Esophagus squamous epithelium (tissue), 5 donors: ENCODE measurements at regions not wholly inside any gene's neighbourhood (a gene's known extent, or its start where the extent isn't known, plus 50 kb on each side); places are given as distances from the start of the nearest gene placed in this dataset.

Experiments used
- DNase-seq: peaks from one replicate; lab custom pipeline; 2025; lab: John Stamatoyannopoulos, UW
- H3K27ac ChIP-seq, 4 donors: fragments of 200-600 bp; sonication (generic); one replicate each; pipeline ENCODE4 v1.5.1; 2016 to 2019; ENCODE audit warnings: mild to moderate bottlenecking in 1 of 4
- H3K27me3 ChIP-seq, 4 donors: fragments of 200-600 bp; sonication (generic); 1 replicate in 3 of 4; 2 replicates in 1 of 4; pipeline versions ENCODE4 v1.5.1 to v1.6.0; 2017 to 2021; ENCODE audit warnings: antibody characterized with exemption in 1 of 4
- H3K36me3 ChIP-seq, 3 donors: fragments of 200-600 bp; sonication (generic); one replicate each; pipeline ENCODE4 v1.5.1; 2016 to 2019
- H3K4me1 ChIP-seq, 3 donors: fragments of 200-600 bp; sonication (generic); one replicate each; pipeline ENCODE4 v1.5.1; 2017 to 2019
- H3K4me3 ChIP-seq, 4 donors: fragments of 200-600 bp; sonication (generic); 1 replicate in 3 of 4; 2 replicates in 1 of 4; pipeline ENCODE4 v1.5.1; 2016 to 2019; ENCODE audit warnings: mild to moderate bottlenecking in 2 of 4, moderate library complexity in 1 of 4
- H3K9me3 ChIP-seq, 3 donors: fragments of 200-600 bp; sonication (generic); one replicate each; pipeline ENCODE4 v1.5.1; 2016 to 2019
- CTCF ChIP-seq, 6 experiments: fragments of 450-650 bp in 4 of 6; fragments of 200-600 bp in 2 of 6; sonication (generic) in 2 of 6; IDR thresholded peaks; one replicate each; pipeline ENCODE4 v1.5.1; 2016 to 2019; ENCODE audit warnings: antibody characterized with exemption in 6 of 6, mild to moderate bottlenecking in 4 of 6, moderate library complexity in 4 of 6
- POLR2A ChIP-seq, 4 donors: fragments of 450-650 bp; IDR thresholded peaks; one replicate each; pipeline ENCODE4 v1.6.1; 2017; ENCODE audit warnings: antibody characterized with exemption in 4 of 4, mild to moderate bottlenecking in 4 of 4, moderate library complexity in 3 of 4
- WGBS, 2 donors: methylation state at CpG; one replicate each; pipeline ENCODE4 v1.1.5; 2018; 5-methylcytosine and 5-hydroxymethylcytosine counted together
- intact Hi-C: fragments of 100-400 bp; cut with DNase I; formaldehyde crosslinking; loops from one replicate; pipeline ENCODE4 v1.15.0; 2022
- donor health status: DM: yes; HTN: yes; CAD: no.

- Histone ChIP-seq H3K4me1 (no peaks in the 10 kb centered on the region), H3K9me3 (no peaks in the 10 kb centered on the region), H3K4me3 (no peak overlapping the region), H3K27me3 (no peaks in the 10 kb centered on the region), H3K36me3 (no peaks in the 10 kb centered on the region), H3K27ac (no peak overlapping the region)
- intact Hi-C loops, result no loop called here
- no peak for DNase-seq
- TF ChIP-seq POLR2A (IDR thresholded peaks at IDR 0.05), result no peak
- TF ChIP-seq CTCF (IDR thresholded peaks at IDR 0.05), result no peak
- WGBS, 2 donors, result 68 to 74% methylated on average over 16 of the region's 16 CpGs
These were observed 209.6 kb upstream of the IRX1 start for GRCh38 chr5:3385991-3386519.

GRCh38 chr5:3384531-3384930 lies 211.1 kb upstream of the IRX1 start:
- Histone ChIP-seq H3K27ac (no peak overlapping the region), H3K36me3 (no peaks in the 10 kb centered on the region), H3K4me1 (no peaks in the 10 kb centered on the region), H3K27me3 (no peaks in the 10 kb centered on the region), H3K9me3 (no peaks in the 10 kb centered on the region), H3K4me3 (no peak overlapping the region)
- intact Hi-C loops, result no loop called here
- DNase-seq, result no peak
- TF ChIP-seq CTCF (IDR thresholded peaks at IDR 0.05) (no peak), POLR2A (IDR thresholded peaks at IDR 0.05) (no peak)
- 79 to 94% methylated on average over 5 to 7 of the region's 7 CpGs for WGBS, 2 donors

GRCh38 chr5:3382782-3383181 lies 212.8 kb upstream of the IRX1 start:
- WGBS, 2 donors, result 75 to 82% methylated on average over 8 of the region's 9 CpGs
- DNase-seq, result no peak
- no peak overlapping the region for H3K4me3 ChIP-seq
- no peaks in the 10 kb centered on the region for H3K9me3 ChIP-seq
- no peaks in the 10 kb centered on the region for H3K36me3 ChIP-seq
- H3K27me3 ChIP-seq, result peaks cover 0 to 4% (median 0%) of the 10 kb centered on the region in 4 donors
- H3K4me1 ChIP-seq, result no peaks in the 10 kb centered on the region
- intact Hi-C loops, result no loop called here
- TF ChIP-seq POLR2A (IDR thresholded peaks at IDR 0.05) (no peak), CTCF (IDR thresholded peaks at IDR 0.05) (no peak)
- no peak overlapping the region for H3K27ac ChIP-seq

GRCh38 chr5:3382151-3382550 lies 213.5 kb upstream of the IRX1 start:
- H3K36me3 ChIP-seq, result no peaks in the 10 kb centered on the region
- H3K27me3 ChIP-seq, result peaks cover 0 to 4% (median 0%) of the 10 kb centered on the region in 4 donors
- intact Hi-C loops, result no loop called here
- H3K4me3 ChIP-seq, result no peak overlapping the region
- H3K27ac ChIP-seq, result no peak overlapping the region
- WGBS, 2 donors, result 89 to 93% methylated on average over 10 of the region's 10 CpGs
- TF ChIP-seq POLR2A (IDR thresholded peaks at IDR 0.05) (no peak), CTCF (IDR thresholded peaks at IDR 0.05) (no peak)
- no peak for DNase-seq
- H3K4me1 ChIP-seq, result no peaks in the 10 kb centered on the region
- H3K9me3 ChIP-seq, result no peaks in the 10 kb centered on the region

GRCh38 chr5:3381206-3381825 lies 214.3 kb upstream of the IRX1 start:
- Histone ChIP-seq H3K36me3 (no peaks in the 10 kb centered on the region), H3K9me3 (no peaks in the 10 kb centered on the region), H3K27ac (no peak overlapping the region), H3K4me3 (no peak overlapping the region), H3K4me1 (no peaks in the 10 kb centered on the region), H3K27me3 (peaks cover 0 to 4% (median 0%) of the 10 kb centered on the region in 4 donors)
- TF ChIP-seq CTCF (IDR thresholded peaks at IDR 0.05), result no peak
- no peak for TF ChIP-seq POLR2A (IDR thresholded peaks at IDR 0.05)
- 83% methylated on average over 9 of the region's 15 CpGs; no CpG with 5 or more reads in 1 of the 2 donors for WGBS, 2 donors
- no peak for DNase-seq
- intact Hi-C loops, result no loop called here
